Tibial nerve (tissue), 3 donors: ENCODE measurements at regions not wholly inside any gene's neighbourhood (a gene's known extent, or its start where the extent isn't known, plus 50 kb on each side); places are given as distances from the start of the nearest gene placed in this dataset.

ENCODE experiments used
- POLR2A ChIP-seq, 2 donors: fragments of 450-650 bp; IDR thresholded peaks; one replicate each; pipeline ENCODE4 v1.6.1; 2017; ENCODE audit warnings: antibody characterized with exemption in 2 of 2, mild to moderate bottlenecking in 2 of 2, moderate library complexity in 2 of 2
- TF ChIP-seq, protein P1 (sequence below), 5 experiments: fragments of 200-600 bp in 3 of 5; fragments of 450-650 bp in 2 of 5; sonication (generic) in 3 of 5; IDR thresholded peaks; one replicate each; pipeline ENCODE4 v1.5.1; 2016 to 2019; ENCODE audit warnings: antibody characterized with exemption in 5 of 5, mild to moderate bottlenecking in 3 of 5, moderate library complexity in 2 of 5

DNA sequence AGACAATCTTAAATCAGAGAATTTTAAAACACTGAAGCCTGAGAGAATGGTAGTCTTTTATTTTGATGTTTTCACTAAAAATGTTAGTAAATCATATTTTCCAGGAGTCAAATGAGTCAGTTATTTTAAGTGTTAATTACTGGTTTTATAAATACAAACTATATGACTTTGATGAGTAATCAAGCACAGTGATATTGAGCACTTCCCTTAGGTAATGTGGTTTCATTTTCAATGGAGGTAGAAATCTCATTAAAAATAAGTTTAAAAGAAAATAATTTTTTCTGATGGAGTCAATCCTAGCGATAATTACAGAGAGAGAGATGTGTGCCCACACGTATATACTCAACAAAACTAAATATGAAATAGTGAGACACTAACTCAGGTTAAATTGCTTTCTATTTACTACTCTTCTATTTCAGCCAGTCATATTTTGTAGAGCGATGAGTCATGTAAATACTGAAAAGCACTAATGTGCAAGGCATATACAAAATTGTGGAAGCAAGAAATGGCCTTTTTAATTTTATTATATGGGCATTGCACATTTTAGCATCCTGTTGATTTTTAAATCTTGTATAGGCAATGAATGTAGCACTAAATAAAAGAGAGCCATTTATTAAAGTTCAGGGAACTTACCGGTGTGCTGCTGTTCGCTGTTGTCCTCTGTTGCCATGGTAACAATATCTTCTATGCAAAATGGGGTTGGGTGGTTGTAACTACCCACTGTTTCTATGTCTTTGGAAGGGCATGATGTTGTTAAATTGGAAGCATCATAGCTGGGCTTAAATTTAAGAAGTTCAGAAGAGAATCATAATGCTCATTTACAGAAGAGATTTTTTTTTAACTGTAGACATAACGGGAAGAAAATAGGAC, 513.7 kb downstream of the TLL1 start:
- TF ChIP-seq, protein P1, sequence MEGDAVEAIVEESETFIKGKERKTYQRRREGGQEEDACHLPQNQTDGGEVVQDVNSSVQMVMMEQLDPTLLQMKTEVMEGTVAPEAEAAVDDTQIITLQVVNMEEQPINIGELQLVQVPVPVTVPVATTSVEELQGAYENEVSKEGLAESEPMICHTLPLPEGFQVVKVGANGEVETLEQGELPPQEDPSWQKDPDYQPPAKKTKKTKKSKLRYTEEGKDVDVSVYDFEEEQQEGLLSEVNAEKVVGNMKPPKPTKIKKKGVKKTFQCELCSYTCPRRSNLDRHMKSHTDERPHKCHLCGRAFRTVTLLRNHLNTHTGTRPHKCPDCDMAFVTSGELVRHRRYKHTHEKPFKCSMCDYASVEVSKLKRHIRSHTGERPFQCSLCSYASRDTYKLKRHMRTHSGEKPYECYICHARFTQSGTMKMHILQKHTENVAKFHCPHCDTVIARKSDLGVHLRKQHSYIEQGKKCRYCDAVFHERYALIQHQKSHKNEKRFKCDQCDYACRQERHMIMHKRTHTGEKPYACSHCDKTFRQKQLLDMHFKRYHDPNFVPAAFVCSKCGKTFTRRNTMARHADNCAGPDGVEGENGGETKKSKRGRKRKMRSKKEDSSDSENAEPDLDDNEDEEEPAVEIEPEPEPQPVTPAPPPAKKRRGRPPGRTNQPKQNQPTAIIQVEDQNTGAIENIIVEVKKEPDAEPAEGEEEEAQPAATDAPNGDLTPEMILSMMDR (IDR thresholded peaks at IDR 0.05), result no peak
- no peak for TF ChIP-seq POLR2A (IDR thresholded peaks at IDR 0.05)
